ENCODE measurements at regions not wholly inside any gene's neighbourhood (a gene's known extent, or its start where the extent isn't known, plus 50 kb on each side); places are given as distances from the start of the nearest gene placed in this dataset.

- no peak for DNase-seq (ENCODE audit: low read depth in 2 of 2)
Observed at GRCh38 chr13:76750126-76750525, 136.1 kb downstream of the KCTD12 start.

GRCh38 chr13:76745261-76746200, 140.7 kb downstream of the KCTD12 start:
- DNase-seq (ENCODE audit: low read depth in 2 of 2): no peak

GRCh38 chr13:76741624-76742023, 144.6 kb downstream of the KCTD12 start:
- DNase-seq (ENCODE audit: low read depth in 2 of 2): no peak

- DNase-seq (ENCODE audit: low read depth in 2 of 2): no peak
Observed at GRCh38 chr13:76741046-76741445, 145.2 kb downstream of the KCTD12 start.

- DNase-seq (ENCODE audit: low read depth in 2 of 2): no peak
Observed at GRCh38 chr13:76738616-76739015, 147.6 kb downstream of the KCTD12 start.

- DNase-seq (ENCODE audit: low read depth in 2 of 2): no peak
Observed at GRCh38 chr13:76737526-76737925, 148.7 kb downstream of the KCTD12 start.

- DNase-seq (ENCODE audit: low read depth in 2 of 2): no peak
Observed at GRCh38 chr13:76735641-76736040, 150.6 kb downstream of the KCTD12 start.

- no peak for DNase-seq (ENCODE audit: low read depth in 2 of 2)
Observed at GRCh38 chr13:76733671-76734070, 152.5 kb downstream of the KCTD12 start.

- no peak for DNase-seq (ENCODE audit: low read depth in 2 of 2)
Observed at GRCh38 chr13:76732367-76732766, 153.8 kb downstream of the KCTD12 start.

- DNase-seq (ENCODE audit: low read depth in 2 of 2): no peak
Observed at GRCh38 chr13:76730220-76730619, 156.0 kb downstream of the KCTD12 start.

- DNase-seq (ENCODE audit: low read depth in 2 of 2): no peak
Observed at GRCh38 chr13:76729691-76730090, 156.5 kb downstream of the KCTD12 start.

GRCh38 chr13:76725896-76726295, 160.3 kb downstream of the KCTD12 start:
- no peak for DNase-seq (ENCODE audit: low read depth in 2 of 2)

GRCh38 chr13:76725211-76725610, 161.0 kb downstream of the KCTD12 start:
- DNase-seq (ENCODE audit: low read depth in 2 of 2): no peak

- no peak for DNase-seq (ENCODE audit: low read depth in 2 of 2)
Observed at GRCh38 chr13:76724421-76724820, 161.8 kb downstream of the KCTD12 start.

- DNase-seq (ENCODE audit: low read depth in 2 of 2): no peak
Observed at GRCh38 chr13:76723551-76724232, 162.5 kb downstream of the KCTD12 start.

GRCh38 chr13:76722782-76723181, 163.4 kb downstream of the KCTD12 start:
- DNase-seq (ENCODE audit: low read depth in 2 of 2): no peak

GRCh38 chr13:76720821-76721220, 165.4 kb downstream of the KCTD12 start:
- no peak for DNase-seq (ENCODE audit: low read depth in 2 of 2)

- DNase-seq (ENCODE audit: low read depth in 2 of 2): no peak
Observed at GRCh38 chr13:76720416-76720815, 165.8 kb downstream of the KCTD12 start.

- no peak for DNase-seq (ENCODE audit: low read depth in 2 of 2)
Observed at GRCh38 chr13:76719955-76720354, 166.2 kb downstream of the KCTD12 start.

GRCh38 chr13:76717092-76717491, 169.1 kb downstream of the KCTD12 start:
- DNase-seq (ENCODE audit: low read depth in 2 of 2): no peak

- no peak for DNase-seq (ENCODE audit: low read depth in 2 of 2)
Observed at GRCh38 chr13:76715621-76716020, 170.6 kb downstream of the KCTD12 start.

- no peak for DNase-seq (ENCODE audit: low read depth in 2 of 2)
Observed at GRCh38 chr13:76715075-76715474, 171.1 kb downstream of the KCTD12 start.

GRCh38 chr13:76713280-76713679, 172.9 kb downstream of the KCTD12 start:
- DNase-seq (ENCODE audit: low read depth in 2 of 2): no peak

All from stimulated activated CD8-positive, alpha-beta memory T cell treated with anti-CD3 and anti-CD28 coated beads, Interleukin-7, amount 100 ng/mL, for 4 hours (primary cell).